GM12872 (cell line): ENCODE measurements at regions not wholly inside any gene's neighbourhood (a gene's known extent, or its start where the extent isn't known, plus 50 kb on each side); places are given as distances from the start of the nearest gene placed in this dataset.

Experiments
- TF ChIP-seq, protein P1 (sequence below): IDR thresholded peaks from 3 replicates; pipeline ENCODE4 v1.5.1; 2011; ENCODE audit warnings: low read depth, mild to moderate bottlenecking, low read length, moderate library complexity; ENCODE audit not compliant: insufficient read depth

DNA sequence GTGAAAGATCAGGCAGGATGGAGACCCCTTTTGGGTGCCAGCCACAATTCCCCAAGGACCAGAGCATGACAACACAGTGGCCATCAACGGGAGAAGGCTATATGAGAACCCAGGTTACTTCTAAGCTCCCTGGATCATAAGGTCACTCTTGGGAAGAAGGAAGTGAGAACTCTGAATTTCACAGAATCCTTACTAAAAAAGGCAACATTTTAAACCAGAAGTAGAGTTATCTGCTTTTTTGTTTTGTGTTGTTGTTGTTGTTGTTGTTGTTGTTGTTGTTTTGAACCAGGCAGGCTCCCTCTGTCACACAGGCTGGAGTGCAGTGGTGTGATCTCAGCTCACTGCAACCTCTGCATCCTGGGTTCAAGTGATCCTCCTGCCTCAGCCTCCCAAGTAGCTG, 107.4 kb upstream of the TNFAIP3 start:
- TF ChIP-seq, protein P1, sequence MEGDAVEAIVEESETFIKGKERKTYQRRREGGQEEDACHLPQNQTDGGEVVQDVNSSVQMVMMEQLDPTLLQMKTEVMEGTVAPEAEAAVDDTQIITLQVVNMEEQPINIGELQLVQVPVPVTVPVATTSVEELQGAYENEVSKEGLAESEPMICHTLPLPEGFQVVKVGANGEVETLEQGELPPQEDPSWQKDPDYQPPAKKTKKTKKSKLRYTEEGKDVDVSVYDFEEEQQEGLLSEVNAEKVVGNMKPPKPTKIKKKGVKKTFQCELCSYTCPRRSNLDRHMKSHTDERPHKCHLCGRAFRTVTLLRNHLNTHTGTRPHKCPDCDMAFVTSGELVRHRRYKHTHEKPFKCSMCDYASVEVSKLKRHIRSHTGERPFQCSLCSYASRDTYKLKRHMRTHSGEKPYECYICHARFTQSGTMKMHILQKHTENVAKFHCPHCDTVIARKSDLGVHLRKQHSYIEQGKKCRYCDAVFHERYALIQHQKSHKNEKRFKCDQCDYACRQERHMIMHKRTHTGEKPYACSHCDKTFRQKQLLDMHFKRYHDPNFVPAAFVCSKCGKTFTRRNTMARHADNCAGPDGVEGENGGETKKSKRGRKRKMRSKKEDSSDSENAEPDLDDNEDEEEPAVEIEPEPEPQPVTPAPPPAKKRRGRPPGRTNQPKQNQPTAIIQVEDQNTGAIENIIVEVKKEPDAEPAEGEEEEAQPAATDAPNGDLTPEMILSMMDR: no peak

DNA sequence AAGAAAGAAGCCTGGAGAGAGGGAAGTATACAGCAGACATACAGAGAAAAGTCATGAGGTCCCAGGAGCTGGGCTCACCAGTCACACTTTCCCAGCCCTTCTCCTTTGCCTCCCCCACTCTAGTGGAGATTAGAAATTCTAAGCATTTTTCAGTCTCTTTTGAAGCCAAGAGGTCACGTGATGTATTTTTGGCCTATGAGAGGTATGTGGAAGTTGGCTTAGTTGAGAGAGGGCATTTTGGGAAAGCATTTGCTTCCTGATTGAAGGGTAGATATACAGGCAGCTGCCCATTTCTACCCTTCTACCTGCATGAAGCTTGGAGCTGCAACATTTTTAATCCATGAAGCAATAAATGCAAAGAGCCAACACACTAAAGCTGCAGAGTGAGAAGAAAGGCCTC, 106.0 kb upstream of the TNFAIP3 start:
- TF ChIP-seq, protein P1: no peak

DNA sequence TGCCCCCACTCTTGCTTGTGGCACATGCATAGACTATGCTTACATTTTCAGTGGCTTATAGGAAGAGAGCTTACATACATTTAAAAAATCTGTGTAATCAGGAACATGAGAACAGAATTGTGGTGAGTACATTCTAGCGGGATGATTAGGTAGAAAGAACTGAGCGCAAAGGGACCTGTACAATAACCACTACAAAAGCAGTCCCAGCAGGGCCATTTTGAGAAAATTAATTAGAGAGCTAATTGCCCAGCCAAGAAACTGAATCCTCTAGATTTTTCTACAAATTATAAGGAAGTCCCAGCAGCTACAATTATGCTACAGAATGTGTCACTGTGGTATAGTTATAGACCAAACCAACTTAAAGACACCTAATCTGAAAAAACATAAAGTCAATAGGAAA, 105.6 kb upstream of the TNFAIP3 start:
- TF ChIP-seq, protein P1: no peak

DNA sequence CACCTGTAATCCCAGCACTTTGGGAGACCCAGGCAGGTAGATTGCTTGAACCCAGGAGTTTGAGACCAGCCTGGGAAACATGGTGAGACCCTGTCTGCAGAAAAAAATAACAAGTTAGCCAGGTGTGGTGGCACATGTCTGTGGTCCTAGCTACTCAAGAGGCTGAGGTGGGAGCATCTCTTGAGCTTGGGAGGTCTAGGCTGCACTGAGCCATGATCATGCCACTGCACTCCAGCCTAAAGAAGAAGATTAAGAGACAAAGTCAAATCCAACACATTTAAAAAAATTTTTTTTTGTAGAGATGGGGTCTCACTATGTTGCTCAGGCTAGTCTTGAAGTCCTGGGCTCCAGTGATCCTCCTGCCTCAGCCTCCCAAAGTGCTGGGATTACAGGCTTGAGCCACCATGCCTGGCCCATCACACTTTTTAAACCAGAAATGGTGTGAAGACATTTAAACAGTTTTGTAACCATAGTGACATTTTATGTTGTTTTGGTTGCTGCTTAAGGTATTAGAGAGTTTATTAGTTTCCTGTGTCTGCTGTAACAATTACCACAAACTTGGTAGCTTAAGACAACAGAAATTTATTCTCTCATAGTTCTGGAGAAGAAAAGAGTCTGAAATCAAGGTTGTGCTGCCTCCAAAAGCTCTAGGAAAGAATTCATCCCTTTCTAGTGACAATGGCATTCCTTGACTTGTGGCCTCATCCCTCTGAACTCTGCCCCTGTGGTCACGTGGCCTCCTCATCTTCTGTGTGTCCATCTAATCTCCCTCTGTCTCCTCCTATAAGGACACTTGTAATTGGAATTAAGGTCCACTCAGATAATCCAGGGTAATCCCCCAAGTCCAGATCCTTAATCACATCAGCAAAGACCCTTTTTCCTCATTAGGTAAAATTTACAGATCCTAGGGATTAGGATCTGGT, 104.6 kb upstream of the TNFAIP3 start:
- TF ChIP-seq, protein P1: no peak

DNA sequence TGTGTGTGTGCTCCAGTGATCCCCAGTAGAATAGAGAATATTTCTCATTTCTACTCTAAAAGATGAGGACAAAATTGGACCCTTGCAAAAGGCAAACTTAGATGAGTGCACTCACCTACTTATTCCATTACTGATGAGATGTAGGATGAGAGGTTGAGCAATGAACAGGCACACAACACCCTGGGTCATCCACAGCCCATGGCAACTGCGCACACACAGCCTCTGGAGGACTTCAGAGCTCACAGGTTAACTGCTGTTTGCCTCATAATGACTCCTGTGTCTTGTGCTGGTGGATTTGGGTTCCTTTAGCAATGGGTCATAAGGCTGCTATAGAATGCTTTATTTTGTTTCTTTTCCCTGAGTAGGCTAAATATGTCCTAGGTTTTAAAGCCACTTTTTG, 103.6 kb upstream of the TNFAIP3 start:
- TF ChIP-seq, protein P1: no peak

DNA sequence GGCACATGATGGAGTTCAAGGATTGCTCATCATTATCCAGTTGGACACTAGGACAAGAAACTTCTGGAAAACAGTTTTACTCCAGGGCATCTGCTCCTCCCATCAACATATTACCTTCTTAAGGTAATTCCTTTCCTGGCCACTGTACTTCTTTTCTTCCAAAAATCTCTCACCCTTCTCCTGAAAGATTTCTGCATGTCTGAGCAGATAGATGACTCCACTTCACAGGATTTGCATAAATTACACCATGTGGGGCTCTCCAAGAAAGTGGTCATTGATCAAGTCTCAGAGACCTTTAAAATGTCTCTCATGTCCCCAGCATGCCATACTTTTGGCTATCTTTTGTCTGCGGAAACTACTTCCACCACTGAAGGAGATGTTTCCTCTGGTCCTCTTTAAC, 103.2 kb upstream of the TNFAIP3 start:
- TF ChIP-seq, protein P1: no peak

DNA sequence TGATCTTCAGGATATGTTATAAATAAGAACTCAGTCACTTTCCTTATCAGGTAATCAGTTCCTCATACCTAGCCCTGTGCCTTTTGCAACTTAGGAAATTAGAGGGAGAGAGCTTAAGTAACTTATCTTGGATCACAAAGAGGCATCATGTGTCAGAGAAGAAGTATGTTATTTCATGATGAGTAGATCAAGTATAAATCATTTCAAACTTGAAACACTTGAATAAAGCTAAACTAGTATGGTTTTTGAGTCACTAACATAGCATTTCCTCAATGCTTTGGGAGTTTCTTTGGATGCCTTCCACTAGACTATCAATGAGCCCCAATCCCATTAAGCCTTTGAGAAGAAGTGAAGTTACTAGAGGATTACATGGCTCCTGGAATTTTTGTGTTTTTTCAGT, 102.6 kb upstream of the TNFAIP3 start:
- TF ChIP-seq, protein P1: no peak
